SKM-1 treated with dmso at 0.1 percent for 144 hours (cell line): ENCODE measurements at regions not wholly inside any gene's neighbourhood (a gene's known extent, or its start where the extent isn't known, plus 50 kb on each side); places are given as distances from the start of the nearest gene placed in this dataset.

Source experiments
- DNase-seq: peaks from one replicate; lab custom pipeline; 2025; ENCODE audit not compliant: unreplicated experiment; lab: John Stamatoyannopoulos, UW

DNA sequence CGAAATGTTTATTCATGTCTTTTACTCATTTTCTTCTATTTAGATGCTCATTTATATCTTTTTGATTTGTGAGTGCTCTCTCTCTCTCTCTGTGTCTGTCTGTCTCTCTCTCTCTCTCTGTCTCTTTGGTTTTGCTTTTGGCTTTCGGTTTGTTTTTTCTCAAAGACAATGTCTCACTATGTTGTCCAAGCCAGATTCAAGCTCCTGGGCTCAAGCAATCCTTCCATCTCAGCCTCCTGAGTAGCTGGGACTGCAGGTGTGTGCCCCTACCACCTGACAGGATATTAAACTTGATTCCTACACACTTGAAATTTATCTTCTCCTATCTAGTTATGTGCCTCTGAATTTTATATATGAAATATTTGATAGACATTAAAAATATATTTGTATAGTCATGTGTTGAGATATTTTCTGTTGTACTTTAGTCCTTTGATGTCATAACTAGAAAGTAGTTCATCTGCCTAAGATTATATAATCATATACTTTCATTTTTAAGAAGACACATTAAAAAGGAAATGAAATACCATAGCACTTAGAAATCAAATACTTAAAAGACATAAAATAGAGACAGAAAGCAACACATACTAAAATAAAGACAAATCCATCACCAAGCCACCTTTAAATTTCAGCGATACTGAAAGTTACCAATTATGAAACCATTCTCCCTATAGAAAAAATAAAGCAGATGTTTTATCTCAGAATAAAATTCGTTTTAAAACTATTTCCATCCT, 68.1 kb upstream of the SFMBT2 start:
- no peak for DNase-seq

DNA sequence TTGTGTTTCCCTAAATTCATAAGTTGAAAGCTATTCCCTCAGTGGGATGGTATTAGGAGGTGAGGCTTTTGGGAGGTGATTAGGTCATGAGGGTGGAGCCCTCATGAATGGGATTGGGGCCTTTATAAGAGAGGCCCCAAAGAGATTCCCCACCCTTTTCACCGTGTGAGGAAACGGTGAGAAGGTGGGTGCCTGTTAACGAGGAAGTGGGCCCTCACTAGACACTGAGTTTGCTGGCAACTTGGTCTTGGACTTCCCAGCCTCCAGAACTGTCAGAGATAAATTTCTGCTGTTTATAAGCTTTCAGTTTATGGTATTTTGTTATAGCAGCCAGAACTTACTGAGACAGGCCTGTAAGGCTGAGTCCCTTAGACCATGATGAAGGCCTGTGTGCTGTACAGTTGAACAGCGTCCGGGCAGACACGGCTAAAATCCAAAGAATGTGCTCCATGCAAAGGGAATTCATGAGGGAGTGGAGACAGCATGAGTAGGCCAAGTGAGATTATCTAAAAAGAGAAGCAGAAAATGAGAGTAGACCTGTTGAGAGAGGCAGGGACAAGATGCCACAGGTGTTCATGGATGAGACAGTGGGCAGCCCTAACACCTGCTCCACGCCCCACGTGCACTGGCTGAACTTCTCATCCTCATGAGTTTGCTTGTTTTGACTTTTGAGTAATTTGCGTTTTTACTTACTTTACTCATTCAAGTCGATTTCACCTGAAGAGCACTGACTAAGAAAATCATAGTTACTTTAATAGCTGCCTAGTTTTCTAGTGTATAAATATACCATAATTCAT, 66.9 kb upstream of the SFMBT2 start:
- DNase-seq: no peak

DNA sequence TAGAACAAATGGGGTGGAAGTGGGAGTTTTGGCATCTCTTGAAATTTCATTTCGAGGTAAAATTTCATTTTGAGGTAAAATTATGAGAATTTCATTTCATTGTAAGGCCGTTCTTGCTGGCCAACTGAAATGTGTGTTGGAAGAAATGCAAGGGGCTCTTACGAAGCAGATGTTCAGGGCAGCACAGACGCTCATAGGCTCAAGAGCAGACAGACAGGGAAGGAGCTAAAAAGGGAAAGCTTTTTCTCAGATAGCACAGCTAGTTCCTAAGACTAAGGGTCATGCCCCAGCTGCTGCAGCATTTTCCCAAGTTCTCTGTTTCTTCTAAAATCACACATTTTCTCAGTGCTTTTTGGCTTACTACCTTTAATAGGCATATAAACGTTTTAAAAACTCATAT, 65.1 kb upstream of the SFMBT2 start:
- peak; percentile 3 for DNase-seq

DNA sequence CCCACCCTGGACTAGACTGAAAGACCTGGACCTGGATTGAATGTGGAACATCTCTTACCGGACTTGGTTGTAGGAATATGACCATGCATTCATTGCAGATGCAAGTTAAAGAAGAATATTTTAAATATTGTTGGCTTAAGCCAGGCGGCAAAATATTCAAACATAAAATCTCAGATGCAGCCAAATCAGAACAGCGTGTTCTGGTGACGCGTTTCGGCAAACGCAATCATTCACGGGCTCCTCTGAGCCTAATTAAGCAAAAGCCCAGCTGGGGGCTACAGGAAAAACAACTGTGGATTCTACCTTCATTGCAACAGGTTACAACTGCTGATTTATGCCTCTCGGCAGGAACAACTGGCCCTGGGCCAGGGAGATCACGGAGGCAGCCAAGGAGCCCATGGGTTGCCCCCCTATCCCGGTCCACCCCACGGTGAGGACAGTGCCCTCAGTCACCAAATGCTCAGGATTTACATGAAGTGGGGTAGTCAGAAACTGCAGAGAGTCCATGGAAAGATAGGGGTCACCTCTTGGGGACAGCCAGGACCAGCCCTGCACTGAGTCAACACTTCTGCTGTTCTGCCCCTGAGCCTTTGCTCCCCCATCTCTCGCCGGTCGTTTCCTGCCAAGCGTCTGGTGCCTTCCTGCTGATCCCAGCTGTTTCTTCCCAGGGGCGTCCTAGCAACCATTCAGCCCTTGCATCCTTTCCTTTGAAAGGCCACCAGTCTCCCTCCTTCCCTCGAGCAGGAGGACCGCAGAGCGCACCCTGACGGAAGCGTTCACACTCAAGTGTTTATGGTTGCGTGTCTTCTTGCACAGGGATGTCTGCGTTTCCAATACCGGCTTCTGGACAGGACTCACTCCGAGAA, 64.4 kb upstream of the SFMBT2 start:
- DNase-seq: no peak

DNA sequence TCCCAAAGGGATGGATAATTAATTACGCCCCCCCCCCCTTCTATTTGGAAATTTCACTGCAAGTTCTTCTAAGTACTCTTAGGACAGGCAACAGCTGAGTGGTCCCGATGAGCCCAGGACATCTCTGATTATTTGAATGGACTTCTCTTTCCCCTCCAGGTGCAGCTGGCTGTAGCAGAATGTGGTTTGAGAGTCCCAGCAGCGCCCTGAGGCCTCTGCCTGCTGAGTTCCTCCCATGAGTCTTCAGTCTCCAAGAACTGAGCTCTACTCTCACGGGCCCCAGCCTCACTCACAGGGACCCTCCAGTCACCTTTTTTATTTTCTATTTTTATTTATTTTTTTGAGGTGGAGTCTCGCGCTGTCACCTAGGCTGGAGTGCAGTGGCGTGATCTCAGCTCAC, 63.6 kb upstream of the SFMBT2 start:
- DNase-seq: no peak

DNA sequence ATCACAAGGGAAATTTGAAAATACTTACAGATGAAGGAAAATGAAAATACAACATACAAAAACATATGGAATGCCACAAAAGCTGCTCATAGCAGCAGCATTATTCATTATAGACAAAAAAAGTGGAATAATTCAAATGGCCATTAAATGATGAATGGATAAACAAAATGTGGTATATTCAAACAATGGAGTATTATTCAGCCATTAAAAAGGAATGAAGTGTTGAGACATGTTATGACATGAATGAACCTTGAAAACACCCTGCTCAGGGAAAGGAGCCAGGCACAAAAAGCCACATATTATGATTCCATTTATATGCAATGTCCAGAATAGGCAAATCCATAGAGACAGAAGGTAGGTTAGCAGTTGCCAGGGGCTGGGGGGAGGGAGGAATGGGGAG, 62.6 kb upstream of the SFMBT2 start:
- no peak for DNase-seq

DNA sequence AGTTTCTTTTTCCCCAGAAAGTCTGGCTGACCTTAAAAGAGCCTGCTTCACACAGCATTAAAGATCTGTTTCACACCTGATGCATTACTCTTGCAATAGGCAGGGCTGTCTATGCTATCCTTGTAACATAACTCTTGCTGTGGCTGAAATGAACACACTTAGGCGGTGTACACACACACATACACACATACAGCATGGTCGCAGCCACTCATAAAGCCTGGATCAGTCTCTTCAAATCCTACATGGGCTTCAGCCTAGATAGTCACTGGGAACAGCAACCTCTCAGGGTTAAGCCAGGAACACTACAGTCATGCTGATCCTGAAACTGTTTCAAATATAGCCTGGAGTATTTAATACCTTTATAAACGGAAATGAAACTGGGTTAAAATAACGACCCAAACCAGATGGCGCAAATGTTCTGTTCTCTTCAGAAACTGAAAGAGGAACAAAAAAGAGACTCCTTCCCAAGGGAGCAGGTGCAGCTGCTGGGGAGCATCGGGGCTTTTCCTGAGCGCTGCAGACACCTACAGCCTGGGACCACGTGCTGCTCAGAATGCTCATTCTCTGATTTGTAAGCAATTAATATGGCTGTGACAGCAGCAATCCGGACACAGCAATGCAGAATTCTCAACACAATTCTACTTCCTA, 61.0 kb upstream of the SFMBT2 start:
- no peak for DNase-seq

DNA sequence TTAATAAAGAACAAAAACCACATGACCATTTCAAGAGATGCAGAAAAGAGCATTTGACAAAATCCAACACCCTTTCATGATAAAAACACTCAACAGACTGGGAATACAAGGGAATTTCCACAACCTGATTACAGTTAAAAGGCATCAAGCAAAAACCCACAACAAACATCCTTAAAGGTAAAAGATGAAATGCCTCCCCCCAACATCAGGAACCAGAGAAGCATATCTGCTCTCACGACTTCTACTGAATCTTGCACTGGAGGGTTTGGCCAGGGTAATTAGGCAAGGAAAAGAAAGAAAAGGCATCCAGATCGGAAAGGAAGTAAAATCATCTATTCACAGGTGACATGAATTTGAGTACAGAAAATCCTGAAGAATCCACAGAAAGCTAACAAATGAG, 59.5 kb upstream of the SFMBT2 start:
- DNase-seq: no peak

DNA sequence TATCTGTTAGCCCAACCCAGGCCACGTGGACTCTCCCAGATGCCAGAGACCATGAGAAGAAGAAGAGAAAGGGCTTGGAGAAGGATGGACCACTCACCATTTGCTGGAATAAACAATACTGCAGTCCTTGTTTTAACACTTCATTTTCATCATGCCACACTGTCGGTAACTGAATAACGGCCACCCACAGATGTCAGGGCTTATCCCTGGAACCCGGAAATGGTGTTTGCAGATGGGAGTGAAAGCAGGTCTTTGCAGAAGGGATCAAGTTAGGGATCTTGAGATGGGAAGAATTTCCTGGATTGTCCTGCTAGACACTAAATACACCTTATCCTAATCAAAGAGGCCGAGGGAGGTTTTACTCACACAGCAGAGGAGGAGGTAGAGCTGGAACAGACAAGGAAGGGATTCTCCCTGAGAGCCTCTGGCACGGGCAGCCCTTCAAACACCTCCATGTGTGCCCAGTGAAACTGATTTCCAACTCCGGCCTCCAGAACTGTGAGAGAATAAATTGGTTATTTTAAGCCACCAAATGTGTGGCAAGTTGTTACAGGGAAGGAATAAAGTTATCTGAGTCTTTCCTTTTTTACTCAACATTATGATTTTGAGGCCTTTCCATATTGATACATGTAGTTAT, 56.3 kb upstream of the SFMBT2 start:
- DNase-seq: no peak

DNA sequence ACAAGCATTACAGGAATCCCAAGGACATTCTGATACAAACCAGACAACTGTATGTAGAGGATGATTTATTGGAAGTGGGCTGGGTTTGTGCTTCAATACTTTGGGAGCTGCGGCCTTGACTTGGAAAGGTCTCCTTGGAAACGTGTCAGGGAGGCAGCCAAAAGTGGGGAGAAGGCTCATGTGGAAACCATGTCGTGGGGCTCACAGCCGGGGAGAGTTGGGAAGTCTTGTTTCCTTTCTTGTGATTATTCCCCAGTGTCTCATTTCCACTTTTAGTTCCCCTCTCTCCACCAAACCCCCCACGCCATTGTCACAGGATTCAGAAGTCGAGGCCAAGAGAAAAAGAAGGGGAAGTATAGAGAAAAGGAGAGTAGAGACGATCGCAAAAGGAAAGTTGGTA, 53.9 kb upstream of the SFMBT2 start:
- no peak for DNase-seq
